A549 (cell line): ENCODE measurements at regions not wholly inside any gene's neighbourhood (a gene's known extent, or its start where the extent isn't known, plus 50 kb on each side); places are given as distances from the start of the nearest gene placed in this dataset.

ENCODE experiments used
- ATAC-seq, 2 experiments: fragments of 200-7000 bp in 1 of 2; fragments of >200 bp in 1 of 2; cut with Nextera tagmentation in 1 of 2; cut with Tn5 transposase in 1 of 2; 3 replicates each; pipeline versions ENCODE4 v1.8.0 to v1.9.1; 2018 to 2020; ENCODE audit warnings: mild to moderate bottlenecking in 1 of 2, moderate library complexity in 1 of 2
- CTCF ChIA-PET: fragments of 300-600 bp; sonication (Branson Sonifier 250); formaldehyde crosslinking; extraction: SDS; loops from one replicate; lab custom pipeline; 2021; ENCODE audit warnings: antibody characterized with exemption, inconsistent platforms; lab: Yijun Ruan, JAX
- POLR2A ChIA-PET: fragments of 350-600 bp; formaldehyde crosslinking; extraction: SDS; loops from one replicate; lab custom pipeline; 2021; ENCODE audit warnings: antibody characterized with exemption, inconsistent platforms; lab: Yijun Ruan, JAX
- DNase-seq, 2 experiments: peaks; one replicate each; pipeline versions ENCODE4 v3.0.0 to v3.0.0-alpha.2; 2011 to 2016; ENCODE audit warnings: low read depth in 1 of 2, low spot score in 1 of 2
- FAIRE-seq: peaks from 2 replicates; lab custom pipeline; 2011; peaks lifted over from hg19 to GRCh38; lab: Jason Lieb, UNC
- H3K27ac ChIP-seq, 2 experiments: fragments of >200 bp; sonication (Bioruptor Twin); formaldehyde crosslinking; 3 replicates each; pipeline ENCODE4 v1.5.1; 2016 to 2017
- H3K4me1 ChIP-seq: fragments of >200 bp; sonication (Bioruptor Twin); formaldehyde crosslinking; 3 replicates; pipeline ENCODE4 v1.6.1; 2016
- H3K4me2 ChIP-seq: fragments of >200 bp; sonication (Bioruptor Twin); formaldehyde crosslinking; 3 replicates; pipeline ENCODE4 v1.6.1; 2016
- H3K4me3 ChIP-seq: fragments of >200 bp; sonication (Bioruptor Twin); formaldehyde crosslinking; 3 replicates; pipeline ENCODE4 v1.5.1; 2016
- H3K9me3 ChIP-seq: fragments of >200 bp; sonication (Bioruptor Twin); formaldehyde crosslinking; 3 replicates; pipeline ENCODE4 v1.6.1; 2016
- CBX2 ChIP-seq: fragments of 200-600 bp; sonication (generic); IDR thresholded peaks from 2 replicates; pipeline ENCODE4 v1.6.1; 2016; ENCODE audit warnings: low read depth, mild to moderate bottlenecking, borderline replicate concordance
- E2F6 ChIP-seq: IDR thresholded peaks from 2 replicates; pipeline ENCODE4 v1.6.1; 2012; ENCODE audit warnings: low read depth, borderline replicate concordance
- EHF ChIP-seq: fragments of 250-450 bp; sonication (Bioruptor Pico); IDR thresholded peaks from 2 replicates; pipeline ENCODE4 v1.5.0; 2020; ENCODE audit warnings: mild to moderate bottlenecking
- EHMT2 ChIP-seq: fragments of 200-600 bp; sonication (generic); IDR thresholded peaks from 2 replicates; pipeline ENCODE4 v1.6.1; 2016; ENCODE audit warnings: antibody characterized with exemption, low read depth, mild to moderate bottlenecking, moderate library complexity
- ESRRA ChIP-seq: fragments of 150-350 bp; IDR thresholded peaks from 2 replicates; pipeline ENCODE4 v1.6.1; 2014; ENCODE audit warnings: mild to moderate bottlenecking, low read length, borderline replicate concordance
- FOSL2 ChIP-seq, 2 experiments: fragments of 450-650 bp in 1 of 2; fragments of >200 bp in 1 of 2; sonication (Bioruptor Twin) in 1 of 2; formaldehyde crosslinking; IDR thresholded peaks; 2 replicates each; pipeline versions ENCODE4 v1.5.0 to v1.6.1; 2016 to 2020; ENCODE audit warnings: mild to moderate bottlenecking in 1 of 2, moderate library complexity in 1 of 2
- GATA3 ChIP-seq: IDR thresholded peaks from 2 replicates; pipeline ENCODE4 v1.6.1; 2012; ENCODE audit warnings: borderline replicate concordance
- HEYL ChIP-seq: fragments of 250-450 bp; sonication (Bioruptor Pico); IDR thresholded peaks from 2 replicates; pipeline ENCODE4 v1.8.0; 2021; ENCODE audit warnings: mild to moderate bottlenecking, moderate library complexity
- JUNB ChIP-seq: fragments of >200 bp; sonication (Bioruptor Twin); formaldehyde crosslinking; IDR thresholded peaks from 2 replicates; pipeline ENCODE4 v1.6.1; 2016
- KDM1A ChIP-seq: fragments of 200-600 bp; sonication (generic); IDR thresholded peaks from 2 replicates; pipeline ENCODE4 v1.6.1; 2016; ENCODE audit warnings: low read depth, mild to moderate bottlenecking
- MAZ ChIP-seq: fragments of 150-350 bp; IDR thresholded peaks from 2 replicates; pipeline ENCODE4 v1.6.1; 2014; ENCODE audit warnings: antibody characterized with exemption, low read depth, low read length, borderline replicate concordance
- NFE2L2 ChIP-seq: fragments of 150-350 bp; conservative IDR thresholded peaks from 2 replicates; pipeline ENCODE4 v1.6.1; 2014; ENCODE audit warnings: low read length
- POLR2A ChIP-seq: IDR thresholded peaks from 2 replicates; pipeline ENCODE4 v1.6.1; 2012; ENCODE audit warnings: mild to moderate bottlenecking, low read length
- POLR2AphosphoS2 ChIP-seq: conservative IDR thresholded peaks from 2 replicates; pipeline ENCODE4 v1.6.1; 2012; ENCODE audit warnings: low read length, improper control_type of control experiment, inconsistent platforms
- USF2 ChIP-seq: fragments of 450-650 bp; IDR thresholded peaks from 2 replicates; pipeline ENCODE4 v1.6.1; 2014; ENCODE audit warnings: antibody characterized with exemption
- ZC3H11A ChIP-seq: fragments of 450-650 bp; IDR thresholded peaks from 2 replicates; pipeline ENCODE4 v1.6.1; 2014; ENCODE audit warnings: antibody characterized with exemption, mild to moderate bottlenecking
- ZFP36 ChIP-seq: fragments of 450-650 bp; IDR thresholded peaks from 2 replicates; pipeline ENCODE4 v1.6.1; 2014; ENCODE audit warnings: borderline replicate concordance; ENCODE audit not compliant: partially characterized antibody
- ZNF302 ChIP-seq: fragments of 250-450 bp; sonication (Bioruptor Pico); IDR thresholded peaks from 2 replicates; pipeline ENCODE4 v1.9.0; 2021; ENCODE audit warnings: inconsistent platforms, mild to moderate bottlenecking, moderate library complexity
- WGBS: methylation state at CpG from one replicate; pipeline ENCODE4 v1.1.6; 2017; ENCODE audit errors: missing lambda C conversion rate; 5-methylcytosine and 5-hydroxymethylcytosine counted together
- TF ChIP-seq, protein P1 (sequence below): fragments of >200 bp; sonication (Bioruptor Twin); formaldehyde crosslinking; IDR thresholded peaks from 3 replicates; pipeline ENCODE4 v1.6.1; 2016
- TF ChIP-seq, protein P2 (sequence below): fragments of 150-350 bp; IDR thresholded peaks from 2 replicates; pipeline ENCODE4 v1.6.1; 2014; ENCODE audit warnings: low read depth, mild to moderate bottlenecking, low read length
- TF ChIP-seq, protein P3 (sequence below): fragments of 200-600 bp; sonication (generic); IDR thresholded peaks from 2 replicates; pipeline ENCODE4 v1.6.1; 2016; ENCODE audit warnings: antibody characterized with exemption, mild to moderate bottlenecking, moderate library complexity

DNA sequence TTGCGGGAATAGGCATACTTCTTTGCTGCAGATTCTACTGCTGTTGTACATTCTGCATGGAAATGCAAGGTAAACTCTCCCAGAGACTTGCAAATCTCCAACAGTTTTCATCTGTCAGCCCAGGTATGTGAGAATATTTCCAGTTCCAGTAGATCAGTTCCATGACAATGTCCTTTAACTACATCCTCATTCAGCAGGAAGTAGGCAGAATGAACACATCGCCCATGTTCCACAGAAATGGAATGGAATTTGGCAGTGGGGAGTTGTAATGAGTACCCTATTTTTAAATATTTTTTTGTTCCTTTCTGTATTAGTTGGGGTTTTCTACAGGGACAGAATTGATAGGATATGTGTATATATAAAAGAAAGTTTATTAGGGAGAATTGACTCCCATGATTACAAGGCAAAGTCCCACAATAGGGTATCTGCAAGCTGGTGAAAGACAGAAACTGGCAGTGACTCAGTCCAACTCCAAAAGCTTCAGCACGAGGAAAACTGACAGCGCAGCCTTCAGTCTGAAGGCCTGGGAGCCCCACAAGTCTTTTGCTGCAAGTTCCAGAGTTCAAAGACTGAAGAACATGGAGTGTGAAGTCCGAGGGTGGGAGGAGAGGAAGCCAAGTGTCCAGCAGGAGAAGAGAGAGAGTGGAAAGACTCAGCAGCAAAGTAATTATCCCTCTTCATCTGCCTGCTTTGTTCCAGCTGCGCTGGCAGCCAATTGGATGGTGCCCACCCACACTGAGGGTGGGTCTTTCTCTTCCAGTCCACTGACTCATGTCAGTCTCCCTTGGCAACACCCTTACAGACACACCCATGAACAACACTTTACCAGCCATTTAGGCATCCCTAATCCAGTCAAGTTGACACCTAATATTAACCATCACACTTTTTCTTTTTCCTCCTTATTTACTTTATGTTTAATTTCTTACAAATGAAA, 110.4 kb upstream of the SCAF11 start:
- Histone ChIP-seq H3K9me3 (no peaks in the 10 kb centered on the region), H3K4me1 (peaks cover 15% of the 10 kb centered on the region; the same call in 2 of the 3 replicates), H3K4me3 (no peak overlapping the region), H3K27ac (peak overlapping the region; percentile 31 to 71; a peak in 4 of 6 replicates), H3K4me2 (peak overlapping the region; percentile 49)
- TF ChIP-seq POLR2A (no peak), JUNB (no peak), ESRRA (no peak), HEYL (CRISPR knock-in tag) (no peak), ZFP36 (no peak), ZC3H11A (no peak), USF2 (no peak), CBX2 (no peak), POLR2AphosphoS2 (no peak)
- TF ChIP-seq, protein P1, sequence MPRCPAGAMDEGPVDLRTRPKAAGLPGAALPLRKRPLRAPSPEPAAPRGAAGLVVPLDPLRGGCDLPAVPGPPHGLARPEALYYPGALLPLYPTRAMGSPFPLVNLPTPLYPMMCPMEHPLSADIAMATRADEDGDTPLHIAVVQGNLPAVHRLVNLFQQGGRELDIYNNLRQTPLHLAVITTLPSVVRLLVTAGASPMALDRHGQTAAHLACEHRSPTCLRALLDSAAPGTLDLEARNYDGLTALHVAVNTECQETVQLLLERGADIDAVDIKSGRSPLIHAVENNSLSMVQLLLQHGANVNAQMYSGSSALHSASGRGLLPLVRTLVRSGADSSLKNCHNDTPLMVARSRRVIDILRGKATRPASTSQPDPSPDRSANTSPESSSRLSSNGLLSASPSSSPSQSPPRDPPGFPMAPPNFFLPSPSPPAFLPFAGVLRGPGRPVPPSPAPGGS, result no peak
- DNase-seq (peak in 1 of 2 experiments; percentile 51), FAIRE-seq (peak; percentile 67), ATAC-seq (peak; percentile 71 to 75)
- CTCF ChIA-PET, result no interaction called here
- 50% methylated on average over 6 of the region's 6 CpGs for WGBS
- POLR2A ChIA-PET, result no interaction called here

DNA sequence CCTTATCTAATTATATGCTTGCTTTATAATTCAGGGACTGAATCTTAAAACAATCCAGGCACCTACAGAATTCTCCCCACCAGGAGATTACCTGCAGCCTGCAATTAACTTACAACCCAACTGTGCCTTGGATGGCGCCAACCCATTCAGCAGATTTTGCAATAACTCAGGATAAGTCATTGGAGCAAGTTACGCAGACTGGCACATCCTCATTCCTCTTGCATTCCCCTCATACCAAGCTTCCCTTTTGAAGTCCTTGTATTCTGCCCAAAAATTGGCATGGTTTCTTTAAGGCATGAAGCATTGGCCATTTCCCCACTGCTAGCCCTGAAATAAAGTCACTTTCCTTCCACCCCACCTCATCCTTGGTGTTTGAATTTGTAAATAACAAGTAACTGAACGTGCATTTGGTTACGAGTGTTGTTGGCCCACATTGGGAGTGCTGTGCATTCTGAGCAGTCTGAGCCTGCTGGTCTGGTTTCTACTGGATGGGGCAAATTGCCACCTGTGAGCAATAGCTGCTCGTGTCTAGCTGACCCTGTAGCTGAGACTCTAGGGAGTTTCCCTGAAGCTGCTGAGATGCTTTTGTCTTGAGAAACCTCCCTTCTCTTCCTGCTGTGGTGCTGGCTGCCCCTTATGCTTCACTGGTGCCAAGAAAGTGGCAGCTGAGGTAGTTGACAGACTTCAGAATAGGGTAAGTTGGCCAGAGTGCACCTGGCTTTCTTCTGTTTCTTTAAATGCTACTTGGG, 99.2 kb upstream of the SCAF11 start:
- H3K9me3 ChIP-seq, result peaks cover 9% of the 10 kb centered on the region; the same call in 2 of the 3 replicates
- ATAC-seq (no peak; a peak in 1 of 6 replicates), FAIRE-seq (no peak), DNase-seq (no peak)
- peak overlapping the region; percentile 19; the same call in 1 of the 3 replicates for H3K4me2 ChIP-seq
- H3K4me1 ChIP-seq, result 0 out of 3 replicates have a peak, but pooled peaks cover 9% of the 10 kb centered on the region
- no peak overlapping the region for H3K4me3 ChIP-seq
- WGBS, result 25% methylated on average over 5 of the region's 5 CpGs
- no peak for TF ChIP-seq FOSL2 (IDR thresholded peaks at IDR 0.05)
- no peak for TF ChIP-seq FOSL2 (CRISPR knock-in tag; IDR thresholded peaks at IDR 0.05)
- TF ChIP-seq, protein P2, sequence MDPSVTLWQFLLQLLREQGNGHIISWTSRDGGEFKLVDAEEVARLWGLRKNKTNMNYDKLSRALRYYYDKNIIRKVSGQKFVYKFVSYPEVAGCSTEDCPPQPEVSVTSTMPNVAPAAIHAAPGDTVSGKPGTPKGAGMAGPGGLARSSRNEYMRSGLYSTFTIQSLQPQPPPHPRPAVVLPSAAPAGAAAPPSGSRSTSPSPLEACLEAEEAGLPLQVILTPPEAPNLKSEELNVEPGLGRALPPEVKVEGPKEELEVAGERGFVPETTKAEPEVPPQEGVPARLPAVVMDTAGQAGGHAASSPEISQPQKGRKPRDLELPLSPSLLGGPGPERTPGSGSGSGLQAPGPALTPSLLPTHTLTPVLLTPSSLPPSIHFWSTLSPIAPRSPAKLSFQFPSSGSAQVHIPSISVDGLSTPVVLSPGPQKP, result no peak
- no peak for TF ChIP-seq HEYL (CRISPR knock-in tag)
- no peak for TF ChIP-seq E2F6
- TF ChIP-seq, protein P3, sequence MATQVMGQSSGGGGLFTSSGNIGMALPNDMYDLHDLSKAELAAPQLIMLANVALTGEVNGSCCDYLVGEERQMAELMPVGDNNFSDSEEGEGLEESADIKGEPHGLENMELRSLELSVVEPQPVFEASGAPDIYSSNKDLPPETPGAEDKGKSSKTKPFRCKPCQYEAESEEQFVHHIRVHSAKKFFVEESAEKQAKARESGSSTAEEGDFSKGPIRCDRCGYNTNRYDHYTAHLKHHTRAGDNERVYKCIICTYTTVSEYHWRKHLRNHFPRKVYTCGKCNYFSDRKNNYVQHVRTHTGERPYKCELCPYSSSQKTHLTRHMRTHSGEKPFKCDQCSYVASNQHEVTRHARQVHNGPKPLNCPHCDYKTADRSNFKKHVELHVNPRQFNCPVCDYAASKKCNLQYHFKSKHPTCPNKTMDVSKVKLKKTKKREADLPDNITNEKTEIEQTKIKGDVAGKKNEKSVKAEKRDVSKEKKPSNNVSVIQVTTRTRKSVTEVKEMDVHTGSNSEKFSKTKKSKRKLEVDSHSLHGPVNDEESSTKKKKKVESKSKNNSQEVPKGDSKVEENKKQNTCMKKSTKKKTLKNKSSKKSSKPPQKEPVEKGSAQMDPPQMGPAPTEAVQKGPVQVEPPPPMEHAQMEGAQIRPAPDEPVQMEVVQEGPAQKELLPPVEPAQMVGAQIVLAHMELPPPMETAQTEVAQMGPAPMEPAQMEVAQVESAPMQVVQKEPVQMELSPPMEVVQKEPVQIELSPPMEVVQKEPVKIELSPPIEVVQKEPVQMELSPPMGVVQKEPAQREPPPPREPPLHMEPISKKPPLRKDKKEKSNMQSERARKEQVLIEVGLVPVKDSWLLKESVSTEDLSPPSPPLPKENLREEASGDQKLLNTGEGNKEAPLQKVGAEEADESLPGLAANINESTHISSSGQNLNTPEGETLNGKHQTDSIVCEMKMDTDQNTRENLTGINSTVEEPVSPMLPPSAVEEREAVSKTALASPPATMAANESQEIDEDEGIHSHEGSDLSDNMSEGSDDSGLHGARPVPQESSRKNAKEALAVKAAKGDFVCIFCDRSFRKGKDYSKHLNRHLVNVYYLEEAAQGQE, result no peak
- no peak for TF ChIP-seq NFE2L2
- no peak for TF ChIP-seq KDM1A
- no peak for TF ChIP-seq ZNF302 (CRISPR knock-in tag)
- no peak for TF ChIP-seq ESRRA
- no peak for TF ChIP-seq EHMT2
- no peak for TF ChIP-seq GATA3
- TF ChIP-seq MAZ, result no peak
- TF ChIP-seq POLR2A, result no peak
- no peak for TF ChIP-seq USF2
- no peak for TF ChIP-seq JUNB
- no peak for TF ChIP-seq ZFP36
- TF ChIP-seq EHF (CRISPR knock-in tag), result no peak
- no peak overlapping the region for H3K27ac ChIP-seq
- ChIA-PET POLR2A (no interaction called here), CTCF (interaction anchor here (2.5 kb wide), 1 partner anchor 35 kb away, joined by 10 read pairs; no protein-coding TSS in a partner anchor)
